Small intestine (tissue), 7 donors: ENCODE measurements at regions not wholly inside any gene's neighbourhood (a gene's known extent, or its start where the extent isn't known, plus 50 kb on each side); places are given as distances from the start of the nearest gene placed in this dataset.

ENCODE experiments used
- DNase-seq, 2 donors: peaks; one replicate each; pipeline versions ENCODE4 v3.0.0 to v3.0.0-alpha.2; 2013
- FAIRE-seq: peaks from 2 replicates; lab custom pipeline; 2012; peaks lifted over from hg19 to GRCh38; lab: Jason Lieb, UNC
- H3K27ac ChIP-seq, 3 donors: one replicate each; pipeline ENCODE4 v1.5.1; 2013; ENCODE audit warnings: low read length in 2 of 3, mild to moderate bottlenecking in 2 of 3, control low read depth in 1 of 3, inconsistent platforms in 1 of 3, low read depth in 1 of 3, moderate library complexity in 1 of 3
- H3K27me3 ChIP-seq, 3 donors: one replicate each; pipeline ENCODE4 v1.6.1; 2013; ENCODE audit warnings: low read length in 3 of 3, inconsistent platforms in 1 of 3; ENCODE audit not compliant: control insufficient read depth in 3 of 3, insufficient read depth in 3 of 3
- H3K36me3 ChIP-seq, 3 donors: one replicate each; pipeline ENCODE4 v1.6.1; 2013; ENCODE audit warnings: low read length in 3 of 3, inconsistent platforms in 1 of 3, low read depth in 1 of 3, mild to moderate bottlenecking in 1 of 3, moderate library complexity in 1 of 3; ENCODE audit not compliant: control insufficient read depth in 3 of 3, insufficient read depth in 2 of 3
- H3K4me1 ChIP-seq, 3 donors: one replicate each; pipeline ENCODE4 v1.6.1; 2013; ENCODE audit warnings: low read length in 2 of 3, inconsistent platforms in 1 of 3, low read depth in 1 of 3, mild to moderate bottlenecking in 1 of 3, moderate library complexity in 1 of 3; ENCODE audit not compliant: control insufficient read depth in 3 of 3, insufficient read depth in 2 of 3
- H3K4me3 ChIP-seq, 3 donors: one replicate each; pipeline ENCODE4 v1.5.1; 2013; ENCODE audit warnings: low read length in 3 of 3, control low read depth in 1 of 3, inconsistent platforms in 1 of 3, low read depth in 1 of 3, mild to moderate bottlenecking in 1 of 3, moderate library complexity in 1 of 3
- H3K9me3 ChIP-seq, 2 donors: one replicate each; pipeline ENCODE4 v1.6.1; 2013; ENCODE audit warnings: low read depth in 1 of 2, low read length in 1 of 2; ENCODE audit not compliant: control insufficient read depth in 2 of 2, insufficient read depth in 1 of 2
- WGBS, 3 donors: extraction: QIAGEN DNeasy Blood & Tissue Kit; methylation state at CpG; one replicate each; pipeline ENCODE4 v1.1.7; 2013; 5-methylcytosine and 5-hydroxymethylcytosine counted together
- donor health status: healthy with polysubstance abuse.
- donor health status: control.
- donor health status: control.
- donor health status: Bipolar disorder and iron deficiency.
- donor health status: healthy.

- DNase-seq (no peak), FAIRE-seq (no peak)
- Histone ChIP-seq H3K4me3 (no peak overlapping the region), H3K27me3 (no peaks in the 10 kb centered on the region), H3K27ac (no peak overlapping the region), H3K36me3 (no peaks in the 10 kb centered on the region), H3K4me1 (no peaks in the 10 kb centered on the region), H3K9me3 (no peaks in the 10 kb centered on the region)
- 30 to 41% (median 33%) methylated on average over 1 of the region's 1 CpG for WGBS, 3 donors
These were observed 320.3 kb downstream of the DIRAS2 start for GRCh38 chr9:90322296-90322695.

GRCh38 chr9:90325913-90326653 is 316.5 kb downstream of the DIRAS2 start:
- Histone ChIP-seq H3K4me1 (no peaks in the 10 kb centered on the region), H3K9me3 (no peaks in the 10 kb centered on the region), H3K36me3 (no peaks in the 10 kb centered on the region), H3K4me3 (no peak overlapping the region), H3K27me3 (peaks cover 0 to 3% (median 0%) of the 10 kb centered on the region in 3 donors), H3K27ac (no peak overlapping the region)
- WGBS, 3 donors, result 68 to 77% (median 71%) methylated on average over 6 of the region's 6 CpGs
- FAIRE-seq (no peak), DNase-seq (no peak)

GRCh38 chr9:90330231-90330630 is 312.4 kb downstream of the DIRAS2 start:
- no peaks in the 10 kb centered on the region for H3K9me3 ChIP-seq
- WGBS, 3 donors, result 93 to 98% (median 95%) methylated on average over 3 of the region's 3 CpGs
- DNase-seq, result no peak
- H3K36me3 ChIP-seq, result no peaks in the 10 kb centered on the region
- peaks cover 0 to 3% (median 0%) of the 10 kb centered on the region in 3 donors for H3K4me1 ChIP-seq
- FAIRE-seq, result no peak
- H3K27me3 ChIP-seq, result peaks cover 0 to 3% (median 0%) of the 10 kb centered on the region in 3 donors
- H3K4me3 ChIP-seq, result no peak overlapping the region
- H3K27ac ChIP-seq, result no peak overlapping the region

- DNase-seq (peak in 1 of 2 donors; percentile 37), FAIRE-seq (no peak)
- Histone ChIP-seq H3K36me3 (no peaks in the 10 kb centered on the region), H3K27me3 (peaks cover 0 to 3% (median 0%) of the 10 kb centered on the region in 3 donors), H3K4me3 (no peak overlapping the region), H3K9me3 (no peaks in the 10 kb centered on the region), H3K4me1 (peaks cover 0 to 3% (median 0%) of the 10 kb centered on the region in 3 donors), H3K27ac (no peak overlapping the region)
- 32 to 64% (median 45%) methylated on average over 8 of the region's 8 CpGs for WGBS, 3 donors
These were observed 310.6 kb downstream of the DIRAS2 start for GRCh38 chr9:90331826-90332575.

GRCh38 chr9:90333226-90333625 is 309.4 kb downstream of the DIRAS2 start:
- Histone ChIP-seq H3K9me3 (no peaks in the 10 kb centered on the region), H3K36me3 (no peaks in the 10 kb centered on the region), H3K4me1 (peaks cover 0 to 3% (median 0%) of the 10 kb centered on the region in 3 donors), H3K4me3 (no peak overlapping the region), H3K27me3 (peaks cover 0 to 3% (median 0%) of the 10 kb centered on the region in 3 donors), H3K27ac (no peak overlapping the region)
- DNase-seq (no peak), FAIRE-seq (no peak)
- WGBS, 3 donors, result 75 to 84% (median 83%) methylated on average over 2 of the region's 2 CpGs

GRCh38 chr9:90340421-90340820 is 302.2 kb downstream of the DIRAS2 start:
- Histone ChIP-seq H3K9me3 (no peaks in the 10 kb centered on the region), H3K27me3 (no peaks in the 10 kb centered on the region), H3K36me3 (no peaks in the 10 kb centered on the region), H3K4me1 (no peaks in the 10 kb centered on the region), H3K4me3 (no peak overlapping the region), H3K27ac (no peak overlapping the region)
- DNase-seq, result no peak
- FAIRE-seq, result no peak

- H3K4me1 ChIP-seq, result no peaks in the 10 kb centered on the region
- DNase-seq (no peak), FAIRE-seq (no peak)
- no peaks in the 10 kb centered on the region for H3K27me3 ChIP-seq
- no peaks in the 10 kb centered on the region for H3K36me3 ChIP-seq
- 79 to 82% (median 80%) methylated on average over 4 of the region's 4 CpGs for WGBS, 3 donors
- no peak overlapping the region for H3K27ac ChIP-seq
- no peaks in the 10 kb centered on the region for H3K9me3 ChIP-seq
- H3K4me3 ChIP-seq, result no peak overlapping the region
These were observed 300.0 kb downstream of the DIRAS2 start for GRCh38 chr9:90342607-90343006.

GRCh38 chr9:90343366-90343765 is 299.3 kb downstream of the DIRAS2 start:
- H3K27ac ChIP-seq, result no peak overlapping the region
- H3K27me3 ChIP-seq, result no peaks in the 10 kb centered on the region
- WGBS, 3 donors, result 85 to 88% (median 87%) methylated on average over 3 of the region's 3 CpGs
- FAIRE-seq (no peak), DNase-seq (no peak)
- no peaks in the 10 kb centered on the region for H3K9me3 ChIP-seq
- H3K4me1 ChIP-seq, result no peaks in the 10 kb centered on the region
- H3K4me3 ChIP-seq, result no peak overlapping the region
- H3K36me3 ChIP-seq, result no peaks in the 10 kb centered on the region
